ENCODE measurements at regions not wholly inside any gene's neighbourhood (a gene's known extent, or its start where the extent isn't known, plus 50 kb on each side); places are given as distances from the start of the nearest gene placed in this dataset.

GRCh38 chr6:133034509-133035206, 206.5 kb upstream of the EYA4 start:
- no peaks in the 10 kb centered on the region for H3K9me2 ChIP-seq (ENCODE audit: low read depth, low read length)
- no peak overlapping the region for H3K4me3 ChIP-seq (ENCODE audit: low read depth, low read length, poor library complexity, severe bottlenecking)
- no peak overlapping the region for H3K4me2 ChIP-seq (ENCODE audit: low read length)
- no peaks in the 10 kb centered on the region for H3F3A ChIP-seq (ENCODE audit: insufficient read depth, low read length)
- H2AFZ ChIP-seq (ENCODE audit: low read length), result no peak overlapping the region
- no peaks in the 10 kb centered on the region for H3K9me3 ChIP-seq (ENCODE audit: low read length)
- H3K4me1 ChIP-seq (ENCODE audit: insufficient read depth, low read length, severe bottlenecking), result no peaks in the 10 kb centered on the region
- no peak overlapping the region for H3K27ac ChIP-seq (ENCODE audit: low read depth, low read length, poor library complexity, severe bottlenecking)
- no peaks in the 10 kb centered on the region for H3K27me3 ChIP-seq (ENCODE audit: insufficient read depth, low read length)
- no peaks in the 10 kb centered on the region for H4K20me1 ChIP-seq (ENCODE audit: insufficient read depth, low read length)
- H3K9ac ChIP-seq (ENCODE audit: low read length), result no peak overlapping the region
- no peaks in the 10 kb centered on the region for H3K36me3 ChIP-seq (ENCODE audit: insufficient read depth, low read length)
- H3K79me2 ChIP-seq (ENCODE audit: insufficient read depth, low read length), result no peaks in the 10 kb centered on the region
- TF ChIP-seq CTCF (IDR thresholded peaks at IDR 0.05; ENCODE audit: low read length), result no peak
- TF ChIP-seq EZH2 (IDR thresholded peaks at IDR 0.05; ENCODE audit: borderline replicate concordance, low read length), result no peak

GRCh38 chr6:133040094-133040802, 200.9 kb upstream of the EYA4 start:
- Histone ChIP-seq H3K27me3 (ENCODE audit: insufficient read depth, low read length) (no peaks in the 10 kb centered on the region), H3K9ac (ENCODE audit: low read length) (no peak overlapping the region), H3K79me2 (ENCODE audit: insufficient read depth, low read length) (no peaks in the 10 kb centered on the region), H2AFZ (ENCODE audit: low read length) (no peak overlapping the region), H3K4me1 (ENCODE audit: insufficient read depth, low read length, severe bottlenecking) (no peaks in the 10 kb centered on the region), H3F3A (ENCODE audit: insufficient read depth, low read length) (no peaks in the 10 kb centered on the region), H3K4me3 (ENCODE audit: low read depth, low read length, poor library complexity, severe bottlenecking) (no peak overlapping the region), H3K36me3 (ENCODE audit: insufficient read depth, low read length) (no peaks in the 10 kb centered on the region), H3K9me2 (ENCODE audit: low read depth, low read length) (no peaks in the 10 kb centered on the region), H3K9me3 (ENCODE audit: low read length) (no peaks in the 10 kb centered on the region), H3K4me2 (ENCODE audit: low read length) (no peak overlapping the region), H3K27ac (ENCODE audit: low read depth, low read length, poor library complexity, severe bottlenecking) (no peak overlapping the region), H4K20me1 (ENCODE audit: insufficient read depth, low read length) (no peaks in the 10 kb centered on the region)
- TF ChIP-seq CTCF (IDR thresholded peaks at IDR 0.05; ENCODE audit: low read length), result peak; percentile 40; the same call in 1 of the 2 replicates
- TF ChIP-seq EZH2 (IDR thresholded peaks at IDR 0.05; ENCODE audit: borderline replicate concordance, low read length), result no peak

GRCh38 chr6:133040803-133041419, 200.2 kb upstream of the EYA4 start:
- Histone ChIP-seq H3F3A (ENCODE audit: insufficient read depth, low read length) (no peaks in the 10 kb centered on the region), H3K4me3 (ENCODE audit: low read depth, low read length, poor library complexity, severe bottlenecking) (no peak overlapping the region), H2AFZ (ENCODE audit: low read length) (no peak overlapping the region), H3K9ac (ENCODE audit: low read length) (no peak overlapping the region), H4K20me1 (ENCODE audit: insufficient read depth, low read length) (no peaks in the 10 kb centered on the region), H3K27me3 (ENCODE audit: insufficient read depth, low read length) (no peaks in the 10 kb centered on the region), H3K4me1 (ENCODE audit: insufficient read depth, low read length, severe bottlenecking) (no peaks in the 10 kb centered on the region), H3K36me3 (ENCODE audit: insufficient read depth, low read length) (no peaks in the 10 kb centered on the region), H3K9me3 (ENCODE audit: low read length) (no peaks in the 10 kb centered on the region), H3K79me2 (ENCODE audit: insufficient read depth, low read length) (no peaks in the 10 kb centered on the region), H3K4me2 (ENCODE audit: low read length) (no peak overlapping the region), H3K9me2 (ENCODE audit: low read depth, low read length) (no peaks in the 10 kb centered on the region), H3K27ac (ENCODE audit: low read depth, low read length, poor library complexity, severe bottlenecking) (no peak overlapping the region)
- no peak for TF ChIP-seq CTCF (IDR thresholded peaks at IDR 0.05; ENCODE audit: low read length)
- no peak for TF ChIP-seq EZH2 (IDR thresholded peaks at IDR 0.05; ENCODE audit: borderline replicate concordance, low read length)

Measured in OCI-LY1 (cell line).